ENCODE measurements at regions not wholly inside any gene's neighbourhood (a gene's known extent, or its start where the extent isn't known, plus 50 kb on each side); places are given as distances from the start of the nearest gene placed in this dataset.

DNA sequence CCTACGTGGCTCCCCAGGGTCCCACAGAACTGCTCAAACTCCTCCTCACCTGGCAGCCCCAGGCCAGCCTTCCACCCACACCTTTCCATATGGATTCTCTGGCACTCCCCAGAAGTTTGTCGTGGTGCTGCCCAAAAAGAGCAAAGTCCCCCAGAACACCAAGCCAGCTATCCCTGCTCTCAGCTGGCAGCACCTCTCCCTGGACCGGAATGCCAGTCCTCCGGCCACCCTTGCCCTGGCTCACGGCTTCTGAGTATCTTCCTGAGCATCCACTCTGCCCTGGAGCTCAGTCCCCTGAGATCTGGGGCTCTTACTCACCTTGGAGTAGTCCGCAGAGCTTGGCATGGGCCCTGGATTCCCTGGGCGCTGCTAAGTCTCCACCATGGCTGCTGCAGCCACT lies 166.5 kb upstream of the ZNF507 start:
- H3K27ac ChIP-seq (replicated peaks), result no peak overlapping the region
- TF ChIP-seq, protein P1, sequence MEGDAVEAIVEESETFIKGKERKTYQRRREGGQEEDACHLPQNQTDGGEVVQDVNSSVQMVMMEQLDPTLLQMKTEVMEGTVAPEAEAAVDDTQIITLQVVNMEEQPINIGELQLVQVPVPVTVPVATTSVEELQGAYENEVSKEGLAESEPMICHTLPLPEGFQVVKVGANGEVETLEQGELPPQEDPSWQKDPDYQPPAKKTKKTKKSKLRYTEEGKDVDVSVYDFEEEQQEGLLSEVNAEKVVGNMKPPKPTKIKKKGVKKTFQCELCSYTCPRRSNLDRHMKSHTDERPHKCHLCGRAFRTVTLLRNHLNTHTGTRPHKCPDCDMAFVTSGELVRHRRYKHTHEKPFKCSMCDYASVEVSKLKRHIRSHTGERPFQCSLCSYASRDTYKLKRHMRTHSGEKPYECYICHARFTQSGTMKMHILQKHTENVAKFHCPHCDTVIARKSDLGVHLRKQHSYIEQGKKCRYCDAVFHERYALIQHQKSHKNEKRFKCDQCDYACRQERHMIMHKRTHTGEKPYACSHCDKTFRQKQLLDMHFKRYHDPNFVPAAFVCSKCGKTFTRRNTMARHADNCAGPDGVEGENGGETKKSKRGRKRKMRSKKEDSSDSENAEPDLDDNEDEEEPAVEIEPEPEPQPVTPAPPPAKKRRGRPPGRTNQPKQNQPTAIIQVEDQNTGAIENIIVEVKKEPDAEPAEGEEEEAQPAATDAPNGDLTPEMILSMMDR (IDR thresholded peaks at IDR 0.05; ENCODE audit: insufficient read depth, low read length), result no peak
- TF ChIP-seq REST (IDR thresholded peaks at IDR 0.05; ENCODE audit: insufficient replicate concordance, low read depth) (no peak), POLR2AphosphoS5 (IDR thresholded peaks at IDR 0.05; ENCODE audit: low read depth) (no peak), SPI1 (IDR thresholded peaks at IDR 0.05; ENCODE audit: borderline replicate concordance, low read depth) (no peak), GABPA (IDR thresholded peaks at IDR 0.05; ENCODE audit: low read depth) (no peak)
- no peaks in the 10 kb centered on the region for H3K27me3 ChIP-seq (ENCODE audit: insufficient read depth, poor library complexity, severe bottlenecking)
- no peak for DNase-seq (ENCODE audit: low read depth in 1 of 2, low spot score in 1 of 2)
- H3K4me3 ChIP-seq (replicated peaks; ENCODE audit: insufficient read depth, low read length), result no peak overlapping the region

- H3K27ac ChIP-seq (replicated peaks), result no peak overlapping the region
- no peak for DNase-seq (ENCODE audit: low read depth in 1 of 2, low spot score in 1 of 2)
- H3K4me3 ChIP-seq (replicated peaks; ENCODE audit: insufficient read depth, low read length), result no peak overlapping the region
- H3K27me3 ChIP-seq (ENCODE audit: insufficient read depth, poor library complexity, severe bottlenecking), result no peaks in the 10 kb centered on the region
- no peak for TF ChIP-seq REST (IDR thresholded peaks at IDR 0.05; ENCODE audit: insufficient replicate concordance, low read depth)
Observed at GRCh38 chr19:32181216-32181920, 164.0 kb upstream of the ZNF507 start.

- DNase-seq (ENCODE audit: low read depth in 1 of 2, low spot score in 1 of 2), result no peak
- no peak for TF ChIP-seq SPI1 (IDR thresholded peaks at IDR 0.05; ENCODE audit: borderline replicate concordance, low read depth)
- TF ChIP-seq, protein P1 (IDR thresholded peaks at IDR 0.05; ENCODE audit: insufficient read depth, low read length), result no peak
- TF ChIP-seq REST (IDR thresholded peaks at IDR 0.05; ENCODE audit: insufficient replicate concordance, low read depth), result no peak
- TF ChIP-seq GABPA (IDR thresholded peaks at IDR 0.05; ENCODE audit: low read depth), result no peak
- no peak for TF ChIP-seq POLR2AphosphoS5 (IDR thresholded peaks at IDR 0.05; ENCODE audit: low read depth)
- Histone ChIP-seq H3K4me3 (replicated peaks; ENCODE audit: insufficient read depth, low read length) (no peak overlapping the region), H3K27ac (replicated peaks) (no peak overlapping the region), H3K27me3 (ENCODE audit: insufficient read depth, poor library complexity, severe bottlenecking) (no peaks in the 10 kb centered on the region)
Observed at GRCh38 chr19:32186542-32187330, 158.7 kb upstream of the ZNF507 start.

All from HL-60 (cell line).